ENCODE measurements at regions not wholly inside any gene's neighbourhood (a gene's known extent, or its start where the extent isn't known, plus 50 kb on each side); places are given as distances from the start of the nearest gene placed in this dataset.

GRCh38 chr2:51220606-51221005 lies 188.7 kb upstream of the NRXN1 start:
- DNase-seq, result no peak
- no peaks in the 10 kb centered on the region for H3K27me3 Mint-ChIP-seq (ENCODE audit: low read depth, poor library complexity)
- TF ChIP-seq CTCF (IDR thresholded peaks at IDR 0.05), result no peak
- no peaks in the 10 kb centered on the region for H3K9me3 Mint-ChIP-seq
- H3K4me3 Mint-ChIP-seq, result no peak overlapping the region
- no peaks in the 10 kb centered on the region for H3K36me3 Mint-ChIP-seq (ENCODE audit: low read depth)
- H3K4me1 Mint-ChIP-seq, result no peaks in the 10 kb centered on the region
- H3K27ac Mint-ChIP-seq, result no peak overlapping the region

- H3K4me3 Mint-ChIP-seq, result no peak overlapping the region
- H3K27me3 Mint-ChIP-seq (ENCODE audit: low read depth, poor library complexity), result no peaks in the 10 kb centered on the region
- TF ChIP-seq CTCF (IDR thresholded peaks at IDR 0.05), result no peak
- H3K27ac Mint-ChIP-seq, result no peak overlapping the region
- no peaks in the 10 kb centered on the region for H3K9me3 Mint-ChIP-seq
- H3K4me1 Mint-ChIP-seq, result no peaks in the 10 kb centered on the region
- no peaks in the 10 kb centered on the region for H3K36me3 Mint-ChIP-seq (ENCODE audit: low read depth)
- no peak for DNase-seq
These were observed 188.1 kb upstream of the NRXN1 start for GRCh38 chr2:51220080-51220479.

- H3K27ac Mint-ChIP-seq, result no peak overlapping the region
These were observed 187.5 kb upstream of the NRXN1 start for GRCh38 chr2:51219468-51219867.

GRCh38 chr2:51218047-51218446 lies 186.1 kb upstream of the NRXN1 start:
- Mint-ChIP-seq H3K4me1 (no peaks in the 10 kb centered on the region), H3K27ac (no peak overlapping the region), H3K9me3 (no peaks in the 10 kb centered on the region), H3K27me3 (ENCODE audit: low read depth, poor library complexity) (no peaks in the 10 kb centered on the region), H3K36me3 (ENCODE audit: low read depth) (no peaks in the 10 kb centered on the region), H3K4me3 (no peak overlapping the region)
- TF ChIP-seq CTCF (IDR thresholded peaks at IDR 0.05), result no peak
- DNase-seq, result no peak

More at GRCh38 chr2:51219468-51219867, 187.5 kb upstream of the NRXN1 start:
- Mint-ChIP-seq H3K4me1 (no peaks in the 10 kb centered on the region), H3K9me3 (no peaks in the 10 kb centered on the region), H3K36me3 (ENCODE audit: low read depth) (no peaks in the 10 kb centered on the region), H3K27me3 (ENCODE audit: low read depth, poor library complexity) (no peaks in the 10 kb centered on the region), H3K4me3 (no peak overlapping the region)
- no peak for DNase-seq
- no peak for TF ChIP-seq CTCF (IDR thresholded peaks at IDR 0.05)

- Mint-ChIP-seq H3K4me1 (no peaks in the 10 kb centered on the region), H3K27ac (no peak overlapping the region), H3K27me3 (ENCODE audit: low read depth, poor library complexity) (no peaks in the 10 kb centered on the region), H3K36me3 (ENCODE audit: low read depth) (no peaks in the 10 kb centered on the region), H3K4me3 (no peak overlapping the region), H3K9me3 (no peaks in the 10 kb centered on the region)
- no peak for TF ChIP-seq CTCF (IDR thresholded peaks at IDR 0.05)
- no peak for DNase-seq
These were observed 181.9 kb upstream of the NRXN1 start for GRCh38 chr2:51213826-51214225.

- Mint-ChIP-seq H3K4me3 (no peak overlapping the region), H3K9me3 (no peaks in the 10 kb centered on the region), H3K4me1 (no peaks in the 10 kb centered on the region), H3K36me3 (ENCODE audit: low read depth) (no peaks in the 10 kb centered on the region), H3K27ac (no peak overlapping the region), H3K27me3 (ENCODE audit: low read depth, poor library complexity) (no peaks in the 10 kb centered on the region)
- TF ChIP-seq CTCF (IDR thresholded peaks at IDR 0.05), result no peak
- DNase-seq, result no peak
These were observed 180.4 kb upstream of the NRXN1 start for GRCh38 chr2:51212374-51212773.
